H1 (cell line): ENCODE measurements at regions not wholly inside any gene's neighbourhood (a gene's known extent, or its start where the extent isn't known, plus 50 kb on each side); places are given as distances from the start of the nearest gene placed in this dataset.

Experiments
- CHD2 ChIP-seq: IDR thresholded peaks from 2 replicates; pipeline ENCODE4 v1.6.1; 2012; ENCODE audit warnings: low read length, improper control_type of control experiment
- MAFK ChIP-seq: IDR thresholded peaks from 2 replicates; pipeline ENCODE4 v1.6.1; 2012; ENCODE audit warnings: low read depth, mild to moderate bottlenecking, improper control_type of control experiment, low read length
- POLR2A ChIP-seq, 2 experiments: IDR thresholded peaks; 1 replicate in 1 of 2; 2 replicates in 1 of 2; pipeline ENCODE4 v1.6.1; 2011; ENCODE audit warnings: low read depth in 2 of 2, low read length in 2 of 2, mild to moderate bottlenecking in 2 of 2; ENCODE audit errors: control extremely low read depth in 1 of 2
- RAD21 ChIP-seq, 2 experiments: IDR thresholded peaks in 1 of 2; conservative IDR thresholded peaks in 1 of 2; 2 replicates each; pipeline ENCODE4 v1.6.1; 2011; ENCODE audit warnings: low read depth in 2 of 2, low read length in 2 of 2, improper control_type of control experiment in 1 of 2, inconsistent platforms in 1 of 2, mild to moderate bottlenecking in 1 of 2, moderate library complexity in 1 of 2
- RFX5 ChIP-seq: IDR thresholded peaks from 2 replicates; pipeline ENCODE4 v1.6.1; 2011; ENCODE audit warnings: low read depth, low read length, improper control_type of control experiment, borderline replicate concordance
- SAP30 ChIP-seq: fragments of 300-600 bp; sonication (generic); IDR thresholded peaks from 2 replicates; pipeline ENCODE4 v1.7.1; 2012; ENCODE audit warnings: low read length, moderate library complexity, mild to moderate bottlenecking, inconsistent platforms; ENCODE audit not compliant: insufficient read depth, insufficient replicate concordance
- TAF1 ChIP-seq: IDR thresholded peaks from 2 replicates; pipeline ENCODE4 v1.6.1; 2011; ENCODE audit warnings: mild to moderate bottlenecking, low read depth, low read length
- TEAD4 ChIP-seq: IDR thresholded peaks from 2 replicates; pipeline ENCODE4 v1.6.1; 2012; ENCODE audit warnings: low read depth, low read length, inconsistent platforms, mixed read lengths
- YY1 ChIP-seq: IDR thresholded peaks from 2 replicates; pipeline ENCODE4 v1.6.1; 2011; ENCODE audit warnings: low read depth, mild to moderate bottlenecking, low read length
- TF ChIP-seq, protein P1 (sequence below), 3 experiments: IDR thresholded peaks; 1 replicate in 2 of 3; 2 replicates in 1 of 3; pipeline versions ENCODE4 v1.5.1 to v1.6.1; 2011; ENCODE audit warnings: low read length in 3 of 3, mild to moderate bottlenecking in 3 of 3, inconsistent platforms in 2 of 3, low read depth in 1 of 3, moderate library complexity in 1 of 3; ENCODE audit not compliant: insufficient read depth in 1 of 3; ENCODE audit errors: control extremely low read depth in 1 of 3
- TF ChIP-seq, protein P2 (sequence below): IDR thresholded peaks from 2 replicates; pipeline ENCODE4 v1.6.1; 2011; ENCODE audit warnings: low read length, improper control_type of control experiment
- TF ChIP-seq, protein P3 (sequence below): IDR thresholded peaks from 2 replicates; pipeline ENCODE4 v1.6.1; 2012; ENCODE audit warnings: inconsistent platforms

DNA sequence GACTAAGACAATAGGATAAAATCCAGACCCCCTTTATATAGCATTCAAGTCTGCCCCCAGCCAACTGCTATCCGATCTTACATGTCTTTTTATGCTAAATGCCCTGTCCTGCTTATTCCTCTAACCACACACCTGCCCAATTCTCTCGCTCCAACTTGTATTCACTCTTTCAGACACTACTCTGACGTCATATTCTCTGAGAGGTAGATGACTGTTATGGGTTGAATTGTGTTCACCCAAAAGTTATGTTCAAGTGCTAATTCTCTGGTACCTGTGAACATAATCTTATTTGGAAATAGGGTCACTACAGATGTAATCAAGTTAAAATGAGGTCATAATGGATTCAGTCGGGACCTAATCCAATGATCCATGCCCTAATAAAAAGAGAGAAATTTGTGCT, 84.0 kb upstream of the PTPRR start:
- no peak for TF ChIP-seq RFX5
- TF ChIP-seq, protein P1, sequence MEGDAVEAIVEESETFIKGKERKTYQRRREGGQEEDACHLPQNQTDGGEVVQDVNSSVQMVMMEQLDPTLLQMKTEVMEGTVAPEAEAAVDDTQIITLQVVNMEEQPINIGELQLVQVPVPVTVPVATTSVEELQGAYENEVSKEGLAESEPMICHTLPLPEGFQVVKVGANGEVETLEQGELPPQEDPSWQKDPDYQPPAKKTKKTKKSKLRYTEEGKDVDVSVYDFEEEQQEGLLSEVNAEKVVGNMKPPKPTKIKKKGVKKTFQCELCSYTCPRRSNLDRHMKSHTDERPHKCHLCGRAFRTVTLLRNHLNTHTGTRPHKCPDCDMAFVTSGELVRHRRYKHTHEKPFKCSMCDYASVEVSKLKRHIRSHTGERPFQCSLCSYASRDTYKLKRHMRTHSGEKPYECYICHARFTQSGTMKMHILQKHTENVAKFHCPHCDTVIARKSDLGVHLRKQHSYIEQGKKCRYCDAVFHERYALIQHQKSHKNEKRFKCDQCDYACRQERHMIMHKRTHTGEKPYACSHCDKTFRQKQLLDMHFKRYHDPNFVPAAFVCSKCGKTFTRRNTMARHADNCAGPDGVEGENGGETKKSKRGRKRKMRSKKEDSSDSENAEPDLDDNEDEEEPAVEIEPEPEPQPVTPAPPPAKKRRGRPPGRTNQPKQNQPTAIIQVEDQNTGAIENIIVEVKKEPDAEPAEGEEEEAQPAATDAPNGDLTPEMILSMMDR (IDR thresholded peaks at IDR 0.05; ENCODE audit: control extremely low read depth in 1 of 3, insufficient read depth in 1 of 3, low read depth in 1 of 3, low read length in 3 of 3) = no peak
- TF ChIP-seq SAP30 = no peak
- no peak for TF ChIP-seq TEAD4
- TF ChIP-seq TAF1 = no peak
- no peak for TF ChIP-seq RAD21 (IDR thresholded peaks at IDR 0.05 in 1 of 2, conservative IDR thresholded peaks at IDR 0.05 in 1 of 2; ENCODE audit: low read depth in 2 of 2, low read length in 2 of 2)
- no peak for TF ChIP-seq MAFK
- TF ChIP-seq POLR2A (IDR thresholded peaks at IDR 0.05; ENCODE audit: control extremely low read depth in 1 of 2, low read depth in 2 of 2, low read length in 2 of 2) = no peak
- no peak for TF ChIP-seq CHD2
- no peak for TF ChIP-seq YY1
- TF ChIP-seq, protein P2, sequence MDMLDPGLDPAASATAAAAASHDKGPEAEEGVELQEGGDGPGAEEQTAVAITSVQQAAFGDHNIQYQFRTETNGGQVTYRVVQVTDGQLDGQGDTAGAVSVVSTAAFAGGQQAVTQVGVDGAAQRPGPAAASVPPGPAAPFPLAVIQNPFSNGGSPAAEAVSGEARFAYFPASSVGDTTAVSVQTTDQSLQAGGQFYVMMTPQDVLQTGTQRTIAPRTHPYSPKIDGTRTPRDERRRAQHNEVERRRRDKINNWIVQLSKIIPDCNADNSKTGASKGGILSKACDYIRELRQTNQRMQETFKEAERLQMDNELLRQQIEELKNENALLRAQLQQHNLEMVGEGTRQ = no peak
- TF ChIP-seq, protein P3, sequence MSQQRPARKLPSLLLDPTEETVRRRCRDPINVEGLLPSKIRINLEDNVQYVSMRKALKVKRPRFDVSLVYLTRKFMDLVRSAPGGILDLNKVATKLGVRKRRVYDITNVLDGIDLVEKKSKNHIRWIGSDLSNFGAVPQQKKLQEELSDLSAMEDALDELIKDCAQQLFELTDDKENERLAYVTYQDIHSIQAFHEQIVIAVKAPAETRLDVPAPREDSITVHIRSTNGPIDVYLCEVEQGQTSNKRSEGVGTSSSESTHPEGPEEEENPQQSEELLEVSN = no peak
